HCEC 1CT (cell line): ENCODE measurements at regions not wholly inside any gene's neighbourhood (a gene's known extent, or its start where the extent isn't known, plus 50 kb on each side); places are given as distances from the start of the nearest gene placed in this dataset.

Experiments
- DNase-seq: peaks from one replicate; pipeline ENCODE4 v3.0.0-alpha.2; 2017

GRCh38 chr13:99892866-99893504, 78.6 kb downstream of the ZIC5 start:
- no peak for DNase-seq

- DNase-seq = no peak
These were observed 79.4 kb downstream of the ZIC5 start for GRCh38 chr13:99892196-99892613.

- no peak for DNase-seq
These were observed 84.9 kb downstream of the ZIC5 start for GRCh38 chr13:99886706-99887105.

GRCh38 chr13:99884913-99885312, 86.7 kb downstream of the ZIC5 start:
- DNase-seq = no peak

GRCh38 chr13:99883805-99884204, 87.8 kb downstream of the ZIC5 start:
- DNase-seq = no peak

GRCh38 chr13:99878921-99879610, 92.5 kb downstream of the ZIC5 start:
- no peak for DNase-seq

- no peak for DNase-seq
These were observed 94.9 kb downstream of the ZIC5 start for GRCh38 chr13:99876651-99877050.

GRCh38 chr13:99875391-99875790, 96.2 kb downstream of the ZIC5 start:
- no peak for DNase-seq

GRCh38 chr13:99873832-99874430, 97.6 kb downstream of the ZIC5 start:
- DNase-seq = no peak

GRCh38 chr13:99873141-99873540, 98.4 kb downstream of the ZIC5 start:
- DNase-seq = no peak

GRCh38 chr13:99871249-99871898, 100.2 kb downstream of the ZIC5 start:
- DNase-seq = no peak

GRCh38 chr13:99870541-99870940, 101.0 kb downstream of the ZIC5 start:
- no peak for DNase-seq

GRCh38 chr13:99869830-99870229, 101.7 kb downstream of the ZIC5 start:
- no peak for DNase-seq

GRCh38 chr13:99868767-99869166, 102.8 kb downstream of the ZIC5 start:
- no peak for DNase-seq

- DNase-seq = no peak
These were observed 103.9 kb downstream of the ZIC5 start for GRCh38 chr13:99867535-99868257.

- DNase-seq = no peak
These were observed 104.8 kb downstream of the ZIC5 start for GRCh38 chr13:99866781-99867180.

- no peak for DNase-seq
These were observed 106.1 kb downstream of the ZIC5 start for GRCh38 chr13:99865420-99865930.

GRCh38 chr13:99864627-99864990, 107.0 kb downstream of the ZIC5 start:
- no peak for DNase-seq

- no peak for DNase-seq
These were observed 107.6 kb downstream of the ZIC5 start for GRCh38 chr13:99863789-99864626.

- DNase-seq = no peak
These were observed 109.3 kb downstream of the ZIC5 start for GRCh38 chr13:99862244-99862643.

- DNase-seq = no peak
These were observed 109.8 kb downstream of the ZIC5 start for GRCh38 chr13:99861771-99862170.

GRCh38 chr13:99860745-99861144, 110.8 kb downstream of the ZIC5 start:
- DNase-seq = no peak
